A549 (cell line): ENCODE measurements at regions not wholly inside any gene's neighbourhood (a gene's known extent, or its start where the extent isn't known, plus 50 kb on each side); places are given as distances from the start of the nearest gene placed in this dataset.

Experiments used
- CHD4 ChIP-seq: fragments of 200-600 bp; sonication (generic); IDR thresholded peaks from 2 replicates; pipeline ENCODE4 v1.6.1; 2016; ENCODE audit warnings: antibody characterized with exemption, mild to moderate bottlenecking, borderline replicate concordance
- RAD21 ChIP-seq, 2 experiments: fragments of >200 bp in 1 of 2; sonication (Bioruptor Twin) in 1 of 2; formaldehyde crosslinking in 1 of 2; IDR thresholded peaks in 1 of 2; conservative IDR thresholded peaks in 1 of 2; 2 replicates in 1 of 2; 3 replicates in 1 of 2; pipeline ENCODE4 v1.6.1; 2012 to 2018; ENCODE audit warnings: inconsistent platforms in 1 of 2
- TF ChIP-seq, protein P1 (sequence below): fragments of >200 bp; sonication (Bioruptor Twin); formaldehyde crosslinking; IDR thresholded peaks from 3 replicates; pipeline ENCODE4 v1.5.1; 2016
- TF ChIP-seq, protein P2 (sequence below): fragments of 450-650 bp; IDR thresholded peaks from 2 replicates; pipeline ENCODE4 v1.6.1; 2014; ENCODE audit warnings: antibody characterized with exemption

DNA sequence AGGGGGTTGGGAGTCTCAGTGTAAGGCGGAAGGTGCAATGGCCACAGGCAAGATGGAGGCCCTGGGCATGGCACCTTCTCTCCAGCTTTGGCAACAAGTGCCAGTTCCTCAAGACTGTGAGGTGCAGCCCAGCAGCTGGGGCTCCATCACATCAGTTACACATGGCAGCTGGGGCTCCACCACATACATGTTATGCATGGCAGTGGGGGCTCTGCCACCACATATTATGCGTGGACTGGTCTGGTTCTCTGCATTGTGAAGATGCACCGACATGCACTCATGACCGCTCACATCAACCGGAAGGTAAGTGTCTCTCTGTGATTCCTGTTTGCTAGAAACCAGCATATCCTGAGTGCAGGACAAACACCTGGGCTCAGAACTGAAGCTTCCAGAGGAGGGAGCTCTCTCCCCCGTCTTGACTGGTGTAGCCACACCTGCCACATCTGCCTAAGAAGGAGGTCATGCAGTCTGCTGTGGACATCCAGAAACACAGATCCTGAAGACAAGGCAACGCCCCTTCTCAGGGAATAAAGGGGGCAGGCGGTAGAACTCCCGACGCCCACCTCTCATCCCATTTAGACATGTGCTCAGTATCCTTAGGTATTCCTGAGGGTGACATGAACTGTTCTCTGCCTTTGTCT, 104.1 kb upstream of the TMPRSS2 start:
- no peak for TF ChIP-seq CHD4
- TF ChIP-seq, protein P1, sequence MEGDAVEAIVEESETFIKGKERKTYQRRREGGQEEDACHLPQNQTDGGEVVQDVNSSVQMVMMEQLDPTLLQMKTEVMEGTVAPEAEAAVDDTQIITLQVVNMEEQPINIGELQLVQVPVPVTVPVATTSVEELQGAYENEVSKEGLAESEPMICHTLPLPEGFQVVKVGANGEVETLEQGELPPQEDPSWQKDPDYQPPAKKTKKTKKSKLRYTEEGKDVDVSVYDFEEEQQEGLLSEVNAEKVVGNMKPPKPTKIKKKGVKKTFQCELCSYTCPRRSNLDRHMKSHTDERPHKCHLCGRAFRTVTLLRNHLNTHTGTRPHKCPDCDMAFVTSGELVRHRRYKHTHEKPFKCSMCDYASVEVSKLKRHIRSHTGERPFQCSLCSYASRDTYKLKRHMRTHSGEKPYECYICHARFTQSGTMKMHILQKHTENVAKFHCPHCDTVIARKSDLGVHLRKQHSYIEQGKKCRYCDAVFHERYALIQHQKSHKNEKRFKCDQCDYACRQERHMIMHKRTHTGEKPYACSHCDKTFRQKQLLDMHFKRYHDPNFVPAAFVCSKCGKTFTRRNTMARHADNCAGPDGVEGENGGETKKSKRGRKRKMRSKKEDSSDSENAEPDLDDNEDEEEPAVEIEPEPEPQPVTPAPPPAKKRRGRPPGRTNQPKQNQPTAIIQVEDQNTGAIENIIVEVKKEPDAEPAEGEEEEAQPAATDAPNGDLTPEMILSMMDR = no peak
- TF ChIP-seq, protein P2, sequence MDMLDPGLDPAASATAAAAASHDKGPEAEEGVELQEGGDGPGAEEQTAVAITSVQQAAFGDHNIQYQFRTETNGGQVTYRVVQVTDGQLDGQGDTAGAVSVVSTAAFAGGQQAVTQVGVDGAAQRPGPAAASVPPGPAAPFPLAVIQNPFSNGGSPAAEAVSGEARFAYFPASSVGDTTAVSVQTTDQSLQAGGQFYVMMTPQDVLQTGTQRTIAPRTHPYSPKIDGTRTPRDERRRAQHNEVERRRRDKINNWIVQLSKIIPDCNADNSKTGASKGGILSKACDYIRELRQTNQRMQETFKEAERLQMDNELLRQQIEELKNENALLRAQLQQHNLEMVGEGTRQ = no peak
- TF ChIP-seq RAD21 (conservative IDR thresholded peaks at IDR 0.05 in 1 of 2, IDR thresholded peaks at IDR 0.05 in 1 of 2) = peak in 1 of 2 experiments; percentile 67; a peak in 2 of 5 replicates
